HG02642 (cell line): ENCODE measurements at regions not wholly inside any gene's neighbourhood (a gene's known extent, or its start where the extent isn't known, plus 50 kb on each side); places are given as distances from the start of the nearest gene placed in this dataset.
"Not testable (repeated sequence)": the region's sequence is repeated elsewhere in the genome, so short reads cannot be mapped to it uniquely, and the experiment has no call there.

Experiments
- ATAC-seq: cut with Tn5 transposase; IDR thresholded peaks from one replicate; pipeline ENCODE4 v1.9.1; 2021; ENCODE audit warnings: mild to moderate bottlenecking; ENCODE audit not compliant: unreplicated experiment, poor library complexity

DNA sequence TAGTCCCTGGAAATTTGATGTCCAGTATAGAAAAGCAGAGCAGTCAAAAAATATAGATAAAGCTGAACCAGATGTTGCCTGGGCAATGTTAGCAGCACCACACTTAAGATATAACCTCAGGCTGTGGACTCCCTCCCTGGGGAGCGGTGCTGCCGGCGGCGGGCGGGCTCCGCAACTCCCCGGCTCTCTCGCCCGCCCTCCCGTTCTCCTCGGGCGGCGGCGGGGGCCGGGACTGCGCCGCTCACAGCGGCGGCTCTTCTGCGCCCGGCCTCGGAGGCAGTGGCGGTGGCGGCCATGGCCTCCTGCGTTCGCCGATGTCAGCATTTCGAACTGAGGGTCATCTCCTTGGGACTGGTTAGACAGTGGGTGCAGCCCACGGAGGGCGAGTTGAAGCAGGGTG is 86.9 kb upstream of the GOLGA6L6 start:
- ATAC-seq = not testable (repeated sequence)

DNA sequence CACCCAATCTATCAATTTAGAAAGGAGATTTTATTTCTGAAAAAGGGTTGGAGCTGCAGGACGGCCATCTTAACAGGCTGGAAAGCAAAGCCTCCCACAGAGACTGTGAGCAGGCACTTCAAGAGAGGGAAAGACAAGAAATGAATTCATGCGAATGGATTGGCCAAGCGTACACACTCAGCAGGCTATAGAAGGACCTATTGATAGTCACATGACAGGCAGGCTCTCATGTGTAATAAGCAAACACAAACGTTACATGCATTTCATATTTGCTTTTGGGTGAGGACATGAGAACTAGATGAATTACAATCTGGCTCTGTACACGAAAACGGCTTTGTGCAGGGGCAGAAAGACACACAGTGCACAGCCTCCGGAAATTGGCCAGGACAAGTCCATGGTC is 83.9 kb upstream of the GOLGA6L6 start:
- not testable (repeated sequence) for ATAC-seq

DNA sequence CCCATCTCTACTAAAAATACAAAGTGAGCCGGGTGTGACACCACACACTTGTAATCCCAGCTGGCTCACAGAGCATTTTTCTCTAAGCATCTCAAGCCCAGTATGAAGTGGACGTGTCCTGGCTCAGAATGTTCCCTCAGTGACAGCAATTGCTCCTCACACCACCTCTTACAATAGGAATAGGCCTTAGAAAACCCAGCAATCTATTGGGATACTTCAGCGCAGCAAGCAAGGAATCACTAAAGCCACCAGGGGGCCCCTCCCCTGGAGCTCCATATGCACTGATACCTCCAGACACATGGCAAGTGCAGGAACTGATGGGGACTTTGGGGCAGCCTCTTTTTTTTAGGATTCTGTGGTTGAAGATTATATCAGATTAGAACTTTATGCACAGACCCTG is 82.5 kb upstream of the GOLGA6L6 start:
- peak; percentile 41 for ATAC-seq

DNA sequence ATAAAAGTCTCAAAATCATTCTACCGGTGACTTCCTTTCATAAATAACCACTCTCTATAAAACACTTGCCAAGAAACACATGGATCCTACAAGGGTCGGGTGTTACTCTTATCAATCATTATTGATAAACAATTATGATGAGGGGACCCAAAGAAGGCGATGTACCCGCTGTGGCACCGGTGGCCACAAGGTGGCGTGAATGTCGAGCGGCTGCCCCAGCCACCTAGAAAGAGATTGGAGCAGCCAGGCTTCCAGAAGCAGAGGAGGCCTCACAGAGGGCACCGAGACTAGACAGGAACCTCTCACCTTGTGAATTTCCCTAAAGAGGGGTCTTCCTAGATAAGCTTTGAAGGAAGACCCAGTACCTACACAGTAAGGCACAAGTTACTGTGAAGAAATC is 80.5 kb upstream of the GOLGA6L6 start:
- peak; percentile 79 for ATAC-seq

- not testable (repeated sequence) for ATAC-seq
Observed at GRCh38 chr15:20614549-20614948, 72.9 kb upstream of the GOLGA6L6 start.

DNA sequence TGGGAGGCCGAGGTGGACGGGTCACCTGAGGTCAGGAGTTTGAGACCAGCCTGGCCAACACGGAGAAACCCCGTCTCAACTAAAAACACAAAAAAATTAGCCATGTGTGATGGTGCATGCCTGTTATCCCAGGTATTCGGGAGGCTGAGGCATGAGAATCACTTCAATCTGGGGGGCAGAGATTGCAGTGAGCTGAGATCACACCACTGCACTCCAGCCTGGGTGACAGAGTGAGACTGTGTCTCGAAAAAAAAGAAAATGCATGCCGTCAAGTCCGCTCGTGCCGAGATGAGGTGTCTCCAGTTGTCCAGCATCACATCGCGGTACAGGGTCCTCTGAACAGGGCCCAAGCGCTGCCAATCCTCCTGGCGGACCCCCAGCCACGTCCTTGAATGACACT is 71.2 kb upstream of the GOLGA6L6 start:
- not testable (repeated sequence) for ATAC-seq

DNA sequence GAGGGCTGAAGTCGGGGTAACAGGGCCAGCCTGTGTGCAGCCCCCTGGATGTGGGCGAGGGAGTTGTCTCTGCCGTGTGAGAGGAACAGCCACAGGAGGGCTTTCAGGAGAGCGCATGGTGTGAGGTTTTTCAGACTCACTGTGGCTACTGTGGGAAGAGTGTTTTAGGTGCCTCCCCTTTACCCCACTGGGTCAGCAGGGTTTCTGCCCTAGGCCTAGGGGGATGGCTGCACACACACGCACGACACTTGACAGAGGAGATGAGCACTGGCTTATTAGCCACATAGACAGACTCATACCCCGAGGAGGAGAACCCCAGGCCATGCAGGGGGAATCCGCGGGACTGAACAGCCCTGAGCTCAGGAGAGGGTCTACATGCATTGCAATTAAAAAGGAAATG is 70.8 kb upstream of the GOLGA6L6 start:
- not testable (repeated sequence) for ATAC-seq

DNA sequence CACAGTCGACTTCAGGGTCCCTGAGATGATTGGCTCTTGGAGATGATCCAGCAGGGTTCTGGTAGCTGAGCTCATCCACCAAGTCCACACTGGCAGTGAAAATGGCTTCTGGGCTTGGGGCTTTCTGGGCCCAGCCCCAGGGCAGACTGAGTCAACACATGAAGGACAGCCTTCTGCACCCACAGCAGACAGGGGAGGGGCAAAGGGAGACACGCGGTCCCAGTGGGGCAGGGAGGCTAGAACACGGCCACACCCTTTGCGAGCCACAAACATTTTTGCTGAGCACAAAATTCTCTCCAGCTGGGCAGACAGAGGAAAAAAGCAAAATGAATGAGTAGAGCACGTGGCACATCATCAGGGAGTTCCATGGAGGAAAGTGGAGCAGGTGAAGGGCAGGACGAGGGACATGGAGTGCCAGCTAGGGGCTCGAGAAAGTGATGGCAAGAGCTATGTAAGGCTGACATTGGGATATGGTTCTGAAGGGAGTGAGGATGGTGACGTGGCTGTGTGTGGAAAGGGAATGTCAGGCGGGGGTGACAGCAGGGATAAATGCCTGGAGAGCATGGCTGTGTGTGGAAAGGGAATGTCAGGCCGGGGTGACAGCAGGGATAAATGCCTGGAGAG is 70.2 kb upstream of the GOLGA6L6 start:
- ATAC-seq = not testable (repeated sequence)

GRCh38 chr15:20608179-20608578 is 66.6 kb upstream of the GOLGA6L6 start:
- not testable (repeated sequence) for ATAC-seq

GRCh38 chr15:20597245-20597644 is 55.6 kb upstream of the GOLGA6L6 start:
- ATAC-seq = not testable (repeated sequence)

- not testable (repeated sequence) for ATAC-seq
Observed at GRCh38 chr15:20594219-20594618, 52.6 kb upstream of the GOLGA6L6 start.

DNA sequence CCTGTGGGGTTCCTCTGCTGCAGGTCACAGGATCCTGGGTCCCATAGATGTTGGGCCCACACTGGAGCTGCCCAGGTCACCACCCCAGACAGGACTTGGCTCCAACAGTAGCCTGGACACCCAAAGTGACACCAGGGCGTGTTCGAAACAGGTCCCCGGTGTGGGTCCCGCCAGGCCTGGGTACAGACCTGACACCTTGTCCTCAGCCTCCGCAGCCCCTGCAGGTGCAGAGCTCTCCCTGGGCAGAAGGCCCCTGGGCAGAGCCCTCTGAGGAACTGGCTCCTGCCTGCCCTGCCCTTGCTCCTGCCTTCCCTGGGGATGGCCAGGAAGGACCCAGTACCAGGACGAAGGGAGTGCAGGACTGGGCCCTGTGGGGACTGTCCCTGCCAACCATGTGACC is 50.3 kb upstream of the GOLGA6L6 start:
- not testable (repeated sequence) for ATAC-seq
